ENCODE measurements at regions not wholly inside any gene's neighbourhood (a gene's known extent, or its start where the extent isn't known, plus 50 kb on each side); places are given as distances from the start of the nearest gene placed in this dataset.

- no peak for ATAC-seq
- intact Hi-C loops (cut with micrococcal nuclease; ENCODE audit: unreplicated experiment) = no loop called here
- ChIA-PET POLR2A (no interaction called here), CTCF (ENCODE audit: low intra/inter-chr PET ratio, low total read pairs) (no interaction called here)
- TF ChIP-seq ZMAT3 (CRISPR knock-in tag; conservative IDR thresholded peaks at IDR 0.05) (no peak), GFI1 (CRISPR knock-in tag; IDR thresholded peaks at IDR 0.05; ENCODE audit: borderline replicate concordance) (no peak), HOXD1 (CRISPR knock-in tag; IDR thresholded peaks at IDR 0.05) (no peak), CREB1 (IDR thresholded peaks at IDR 0.05) (no peak), CREB1 (CRISPR knock-in tag; IDR thresholded peaks at IDR 0.05) (no peak), PAXIP1 (CRISPR knock-in tag; conservative IDR thresholded peaks at IDR 0.05) (no peak), THAP8 (CRISPR knock-in tag; IDR thresholded peaks at IDR 0.05; ENCODE audit: borderline replicate concordance) (no peak), ZNF839 (CRISPR knock-in tag; IDR thresholded peaks at IDR 0.05; ENCODE audit: borderline replicate concordance) (no peak)
- Histone ChIP-seq H4K20me1 (ENCODE audit: insufficient read depth, low read length) (no peaks in the 10 kb centered on the region), H3K4me1 (ENCODE audit: insufficient read depth, low read length) (no peaks in the 10 kb centered on the region), H3K9me3 (ENCODE audit: low read length) (peaks cover 21% of the 10 kb centered on the region; the same call in 1 of the 2 replicates), H3K27ac (ENCODE audit: extremely low read length, insufficient read depth, low read length) (no peak overlapping the region), H3K4me3 (replicated peaks in 1 of 3; ENCODE audit: insufficient read depth in 1 of 3, low read depth in 2 of 3, low read length in 3 of 3) (no peak overlapping the region), H2AFZ (ENCODE audit: low read length) (no peak overlapping the region), H3K27me3 (ENCODE audit: control insufficient read depth in 1 of 2, insufficient read depth in 2 of 2, low read length in 2 of 2) (no peaks in the 10 kb centered on the region), H3K79me2 (ENCODE audit: insufficient read depth, low read length) (no peaks in the 10 kb centered on the region), H3K4me2 (ENCODE audit: low read depth, low read length) (no peak overlapping the region), H3K9ac (ENCODE audit: insufficient read depth, low read depth, low read length) (no peak overlapping the region), H3K36me3 (replicated peaks in 1 of 2; ENCODE audit: control insufficient read depth in 1 of 2, insufficient read depth in 2 of 2, low read length in 2 of 2) (no peaks in the 10 kb centered on the region)
- 1% methylated on average over 4 of the region's 4 CpGs for WGBS (ENCODE audit: low lambda C conversion rate)
- in situ Hi-C loops (cut with HindIII; ENCODE audit: extremely low pct_ligation_motif_present, low pct_unique_long_range_greater_than_20kb) = no loop called here
- no peak for DNase-seq (ENCODE audit: low spot score)
- BruUV-seq (replicated peaks) = no TSS peak
- no peak for FAIRE-seq
These were observed 421.4 kb upstream of the ZWINT start for GRCh38 chr10:56782503-56782902.

Measured in HepG2 (cell line).